ENCODE measurements at regions not wholly inside any gene's neighbourhood (a gene's known extent, or its start where the extent isn't known, plus 50 kb on each side); places are given as distances from the start of the nearest gene placed in this dataset.
A peak's percentile ranks its signal among the peaks of the same experiment; 100 is the strongest.

GRCh38 chr11:15825976-15826650 lies 530.2 kb downstream of the SOX6 start:
- Histone ChIP-seq H3K27ac (no peak overlapping the region), H2AFZ (no peak overlapping the region), H3K4me2 (no peak overlapping the region)

GRCh38 chr11:15826826-15827225 lies 529.5 kb downstream of the SOX6 start:
- no peak for TF ChIP-seq EZH2 (IDR thresholded peaks at IDR 0.05; ENCODE audit: borderline replicate concordance)
- TF ChIP-seq CTCF (IDR thresholded peaks at IDR 0.05; ENCODE audit: poor library complexity) = peak; percentile 56
- no peaks in the 10 kb centered on the region for H3K9me3 ChIP-seq (ENCODE audit: low read depth)
- H3K27ac ChIP-seq = no peak overlapping the region
- no peaks in the 10 kb centered on the region for H3K9me2 ChIP-seq (replicated peaks; ENCODE audit: insufficient read depth)
- no peaks in the 10 kb centered on the region for H3K4me1 ChIP-seq (ENCODE audit: insufficient read depth)
- H3K36me3 ChIP-seq (replicated peaks; ENCODE audit: insufficient read depth, low read depth) = no peaks in the 10 kb centered on the region
- H4K20me1 ChIP-seq (ENCODE audit: insufficient read depth, poor library complexity, severe bottlenecking) = no peaks in the 10 kb centered on the region
- H2AFZ ChIP-seq = no peak overlapping the region
- no peak overlapping the region for H3K4me3 ChIP-seq
- DNase-seq (ENCODE audit: low spot score) = peak; percentile 56
- H3K4me2 ChIP-seq = no peak overlapping the region
- H3K79me2 ChIP-seq = no peaks in the 10 kb centered on the region
- H3K27me3 ChIP-seq = no peaks in the 10 kb centered on the region

More at GRCh38 chr11:15825976-15826650, 530.2 kb downstream of the SOX6 start:
- no peaks in the 10 kb centered on the region for H3K4me1 ChIP-seq (ENCODE audit: insufficient read depth)
- H4K20me1 ChIP-seq (ENCODE audit: insufficient read depth, poor library complexity, severe bottlenecking) = no peaks in the 10 kb centered on the region
- 53% methylated on average over 7 of the region's 7 CpGs for WGBS (ENCODE audit: low lambda C conversion rate, missing lambda C conversion rate)
- no peaks in the 10 kb centered on the region for H3K27me3 ChIP-seq
- H3K9me3 ChIP-seq (ENCODE audit: low read depth) = no peaks in the 10 kb centered on the region
- no peak for DNase-seq (ENCODE audit: low spot score)
- TF ChIP-seq CTCF (IDR thresholded peaks at IDR 0.05; ENCODE audit: poor library complexity) (no peak), EZH2 (IDR thresholded peaks at IDR 0.05; ENCODE audit: borderline replicate concordance) (no peak), EZH2phosphoT487 (IDR thresholded peaks at IDR 0.05; ENCODE audit: low read depth, severe bottlenecking, unreplicated experiment) (no peak)
- H3K4me3 ChIP-seq = no peak overlapping the region
- no peaks in the 10 kb centered on the region for H3K9me2 ChIP-seq (replicated peaks; ENCODE audit: insufficient read depth)
- no peaks in the 10 kb centered on the region for H3K79me2 ChIP-seq
- H3K36me3 ChIP-seq (replicated peaks; ENCODE audit: insufficient read depth, low read depth) = no peaks in the 10 kb centered on the region

GRCh38 chr11:15828215-15828853 lies 528.0 kb downstream of the SOX6 start:
- TF ChIP-seq EZH2phosphoT487 (IDR thresholded peaks at IDR 0.05; ENCODE audit: low read depth, severe bottlenecking, unreplicated experiment) (no peak), EZH2 (IDR thresholded peaks at IDR 0.05; ENCODE audit: borderline replicate concordance) (no peak), CTCF (IDR thresholded peaks at IDR 0.05; ENCODE audit: poor library complexity) (no peak)
- Histone ChIP-seq H3K4me1 (ENCODE audit: insufficient read depth) (no peaks in the 10 kb centered on the region), H2AFZ (no peak overlapping the region), H3K79me2 (no peaks in the 10 kb centered on the region), H3K4me2 (no peak overlapping the region), H3K27me3 (no peaks in the 10 kb centered on the region), H3K36me3 (replicated peaks; ENCODE audit: insufficient read depth, low read depth) (no peaks in the 10 kb centered on the region), H3K4me3 (no peak overlapping the region), H4K20me1 (ENCODE audit: insufficient read depth, poor library complexity, severe bottlenecking) (no peaks in the 10 kb centered on the region), H3K27ac (no peak overlapping the region), H3K9me2 (replicated peaks; ENCODE audit: insufficient read depth) (no peaks in the 10 kb centered on the region), H3K9me3 (ENCODE audit: low read depth) (no peaks in the 10 kb centered on the region)
- WGBS (ENCODE audit: low lambda C conversion rate, missing lambda C conversion rate) = 91% methylated on average over 9 of the region's 9 CpGs
- DNase-seq (ENCODE audit: low spot score) = no peak
